ENCODE measurements at regions not wholly inside any gene's neighbourhood (a gene's known extent, or its start where the extent isn't known, plus 50 kb on each side); places are given as distances from the start of the nearest gene placed in this dataset.

GRCh38 chr6:71373943-71374342, 85.3 kb downstream of the OGFRL1 start:
- intact Hi-C loops (cut with DNase I; ENCODE audit: low total_unique reads) = no loop called here
- DNase-seq = no peak
- TF ChIP-seq CTCF (IDR thresholded peaks at IDR 0.05 in 4 of 5, conservative IDR thresholded peaks at IDR 0.05 in 1 of 5) (no peak), POLR2A (IDR thresholded peaks at IDR 0.05) (no peak)
- Histone ChIP-seq H3K4me1 (peaks cover 8 to 26% of the 10 kb centered on the region in 2 donors), H3K27ac (no peak overlapping the region), H3K9me3 (no peaks in the 10 kb centered on the region), H3K27me3 (no peaks in the 10 kb centered on the region), H3K36me3 (no peaks in the 10 kb centered on the region), H3K4me3 (no peak overlapping the region)
- no peak for ATAC-seq
- in situ Hi-C loops (cut with MboI; ENCODE audit: low sequenced_read_pairs in 4 of 4) = loop anchor here in 2 of 4 donors (10.0 kb wide), 2 partner anchors 51 to 141 kb away; no protein-coding TSS in a partner anchor

- Histone ChIP-seq H3K27me3 (no peaks in the 10 kb centered on the region), H3K4me3 (no peak overlapping the region), H3K36me3 (no peaks in the 10 kb centered on the region), H3K27ac (peak overlapping the region in 1 of 4 donors; percentile 25), H3K9me3 (no peaks in the 10 kb centered on the region), H3K4me1 (peaks cover 8 to 26% of the 10 kb centered on the region in 2 donors)
- in situ Hi-C loops (cut with MboI; ENCODE audit: low sequenced_read_pairs in 4 of 4) (loop anchor here in 2 of 4 donors (10.0 kb wide), 2 partner anchors 49 to 139 kb away; no protein-coding TSS in a partner anchor), intact Hi-C loops (cut with DNase I; ENCODE audit: low total_unique reads) (no loop called here)
- DNase-seq = no peak
- ATAC-seq = peak; percentile 58 to 64
- TF ChIP-seq CTCF (IDR thresholded peaks at IDR 0.05 in 4 of 5, conservative IDR thresholded peaks at IDR 0.05 in 1 of 5) (no peak), POLR2A (IDR thresholded peaks at IDR 0.05) (no peak)
Measured at GRCh38 chr6:71375676-71376075, 87.1 kb downstream of the OGFRL1 start.

- Histone ChIP-seq H3K36me3 (no peaks in the 10 kb centered on the region), H3K27ac (no peak overlapping the region), H3K27me3 (no peaks in the 10 kb centered on the region), H3K4me1 (peaks cover 8 to 32% of the 10 kb centered on the region in 2 donors), H3K4me3 (no peak overlapping the region), H3K9me3 (no peaks in the 10 kb centered on the region)
- intact Hi-C loops (cut with DNase I; ENCODE audit: low total_unique reads) = no loop called here
- in situ Hi-C loops (cut with MboI; ENCODE audit: low sequenced_read_pairs in 4 of 4) = loop anchor here in 2 of 4 donors (10.0 kb wide), 2 partner anchors 48 to 138 kb away; no protein-coding TSS in a partner anchor
- DNase-seq (no peak), ATAC-seq (no peak)
- TF ChIP-seq CTCF (IDR thresholded peaks at IDR 0.05 in 4 of 5, conservative IDR thresholded peaks at IDR 0.05 in 1 of 5) (no peak), POLR2A (IDR thresholded peaks at IDR 0.05) (no peak)
Measured at GRCh38 chr6:71376830-71377229, 88.2 kb downstream of the OGFRL1 start.

GRCh38 chr6:71383476-71383875, 94.9 kb downstream of the OGFRL1 start:
- intact Hi-C loops (cut with DNase I; ENCODE audit: low total_unique reads) = loop anchor here (2.0 to 5.0 kb wide), 2 partner anchors 61 to 704 kb away; no protein-coding TSS in a partner anchor

More at GRCh38 chr6:71383476-71383875, 94.9 kb downstream of the OGFRL1 start:
- ATAC-seq (no peak), DNase-seq (no peak)
- H3K4me3 ChIP-seq = no peak overlapping the region
- no peaks in the 10 kb centered on the region for H3K36me3 ChIP-seq
- peaks cover 22 to 41% of the 10 kb centered on the region in 2 donors for H3K4me1 ChIP-seq
- TF ChIP-seq CTCF (IDR thresholded peaks at IDR 0.05 in 4 of 5, conservative IDR thresholded peaks at IDR 0.05 in 1 of 5) (no peak), POLR2A (IDR thresholded peaks at IDR 0.05) (no peak)
- no peaks in the 10 kb centered on the region for H3K27me3 ChIP-seq
- in situ Hi-C loops (cut with MboI; ENCODE audit: low sequenced_read_pairs in 4 of 4) = loop anchor here in 3 of 4 donors (5.0 to 10.0 kb wide), 3 partner anchors 121 to 701 kb away; no protein-coding TSS in a partner anchor
- H3K9me3 ChIP-seq = no peaks in the 10 kb centered on the region
- H3K27ac ChIP-seq = no peak overlapping the region
